HCT116 (cell line): ENCODE measurements at regions not wholly inside any gene's neighbourhood (a gene's known extent, or its start where the extent isn't known, plus 50 kb on each side); places are given as distances from the start of the nearest gene placed in this dataset.
"Not testable (repeated sequence)": the region's sequence is repeated elsewhere in the genome, so short reads cannot be mapped to it uniquely, and the experiment has no call there.

Experiments
- ATAC-seq: fragments of 200-7000 bp; cut with Tn5 transposase; 2 replicates; pipeline ENCODE4 v1.9.1; 2020; ENCODE audit warnings: mild to moderate bottlenecking, moderate library complexity
- BruUV-seq: library from RNA; stranded (reverse); fragments of 400-500 nt; replicated peaks from 2 replicates; lab custom pipeline; 2021; lab: Mats Ljungman, UMichigan
- CTCF ChIA-PET: fragments of 300-600 bp; sonication (Branson Sonifier 250); formaldehyde crosslinking; loops from one replicate; lab custom pipeline; 2021; ENCODE audit warnings: antibody characterized with exemption; lab: Charles Lee
- POLR2A ChIA-PET: fragments of 300-600, 350-600 bp; sonication (Branson Sonifier 250); formaldehyde crosslinking; loops from one replicate; lab custom pipeline; 2021; ENCODE audit warnings: antibody characterized with exemption; lab: Charles Lee
- RAD21 ChIA-PET, 2 experiments: fragments of 300-600 bp; sonication (Branson Sonifier 250); formaldehyde crosslinking; loops; one replicate each; lab custom pipeline; 2023; ENCODE audit warnings: low total read pairs in 2 of 2; ENCODE audit not compliant: uncharacterized antibody in 2 of 2, unreplicated experiment in 2 of 2, low non-redundant PET in 1 of 2; lab: Charles Lee
- DNase-seq: peaks from one replicate; pipeline ENCODE4 v3.0.0-alpha.2; 2010; ENCODE audit warnings: low read depth, low spot score
- H2AFZ ChIP-seq: fragments of 200-600 bp; shearing (Covaris generic), sonication (generic); 2 replicates; pipeline ENCODE4 v1.6.1; 2017; ENCODE audit warnings: low read depth, mixed run types, mixed read lengths, antibody characterized with exemption, low read length; ENCODE audit not compliant: poor library complexity, severe bottlenecking
- H3K27ac ChIP-seq: 2 replicates; pipeline ENCODE4 v1.5.1; 2012; ENCODE audit warnings: low read depth, low read length
- H3K27me3 ChIP-seq: fragments of 200-600 bp; sonication (generic); 2 replicates; pipeline ENCODE4 v1.6.1; 2016; ENCODE audit warnings: mixed run types, low read length, mixed read lengths; ENCODE audit not compliant: insufficient read depth
- H3K36me3 ChIP-seq, 2 experiments: fragments of 200-500 bp in 1 of 2; fragments of 200-600 bp in 1 of 2; sonication (Bioruptor generic) in 1 of 2; sonication (generic) in 1 of 2; 2 replicates each; pipeline versions ENCODE4 v1.5.1 to v1.6.1; 2014 to 2016; ENCODE audit warnings: low read length in 2 of 2, inconsistent platforms in 1 of 2, mixed read lengths in 1 of 2, mixed run types in 1 of 2; ENCODE audit not compliant: insufficient read depth in 2 of 2, control insufficient read depth in 1 of 2
- H3K4me1 ChIP-seq, 2 experiments: fragments of 200-600 bp in 1 of 2; sonication (generic) in 1 of 2; 2 replicates each; pipeline versions ENCODE4 v1.5.1 to v1.6.1; 2012 to 2017; ENCODE audit warnings: low read length in 2 of 2, inconsistent platforms in 1 of 2, mild to moderate bottlenecking in 1 of 2, mixed read lengths in 1 of 2, mixed run types in 1 of 2, moderate library complexity in 1 of 2; ENCODE audit not compliant: insufficient read depth in 2 of 2, control insufficient read depth in 1 of 2
- H3K4me2 ChIP-seq: fragments of 200-600 bp; sonication (generic); 2 replicates; pipeline ENCODE4 v1.6.1; 2017; ENCODE audit warnings: mixed run types, low read length, mixed read lengths
- H3K4me3 ChIP-seq, 2 experiments: fragments of 200-600 bp in 1 of 2; sonication (generic) in 1 of 2; replicated peaks in 1 of 2; 2 replicates each; pipeline ENCODE4 v1.5.1; 2011 to 2016; ENCODE audit warnings: low read length in 2 of 2, control low read depth in 1 of 2, low read depth in 1 of 2, mild to moderate bottlenecking in 1 of 2, mixed read lengths in 1 of 2, mixed run types in 1 of 2
- H3K79me2 ChIP-seq: fragments of 200-600 bp; sonication (generic); 2 replicates; pipeline ENCODE4 v1.6.1; 2017; ENCODE audit warnings: mild to moderate bottlenecking, mixed run types, low read length, moderate library complexity, mixed read lengths; ENCODE audit not compliant: insufficient read depth
- H3K9ac ChIP-seq: fragments of 200-600 bp; sonication (generic); 2 replicates; pipeline ENCODE4 v1.6.1; 2016; ENCODE audit warnings: low read length, mixed read lengths
- H3K9me2 ChIP-seq: fragments of 200-600 bp; sonication (generic), shearing (Covaris generic); 2 replicates; pipeline ENCODE4 v1.6.1; 2017; ENCODE audit warnings: mixed run types, mild to moderate bottlenecking, moderate library complexity; ENCODE audit not compliant: insufficient read depth
- H3K9me3 ChIP-seq, 2 experiments: fragments of 200-500 bp in 1 of 2; fragments of 200-600 bp in 1 of 2; sonication (Bioruptor generic) in 1 of 2; sonication (generic) in 1 of 2; 2 replicates each; pipeline ENCODE4 v1.6.1; 2014 to 2017; ENCODE audit warnings: low read length in 2 of 2, mixed read lengths in 2 of 2, inconsistent platforms in 1 of 2, low read depth in 1 of 2, mild to moderate bottlenecking in 1 of 2, mixed run types in 1 of 2, moderate library complexity in 1 of 2; ENCODE audit not compliant: control insufficient read depth in 1 of 2, insufficient read depth in 1 of 2
- H4K20me1 ChIP-seq: fragments of 200-600 bp; sonication (generic), shearing (Covaris generic); 2 replicates; pipeline ENCODE4 v1.6.1; 2017; ENCODE audit warnings: mixed run types, mild to moderate bottlenecking, moderate library complexity; ENCODE audit not compliant: insufficient read depth
- CBX3 ChIP-seq: IDR thresholded peaks from 2 replicates; pipeline ENCODE4 v1.6.1; 2012; ENCODE audit warnings: low read depth
- CEBPB ChIP-seq: IDR thresholded peaks from 2 replicates; pipeline ENCODE4 v1.6.1; 2012; ENCODE audit warnings: low read depth
- ELF1 ChIP-seq: IDR thresholded peaks from 2 replicates; pipeline ENCODE4 v1.6.1; 2012; ENCODE audit warnings: low read depth, borderline replicate concordance
- FOSL1 ChIP-seq: IDR thresholded peaks from 2 replicates; pipeline ENCODE4 v1.6.1; 2012; ENCODE audit warnings: low read depth
- JUND ChIP-seq: IDR thresholded peaks from 2 replicates; pipeline ENCODE4 v1.6.1; 2012
- MAX ChIP-seq: IDR thresholded peaks from 2 replicates; pipeline ENCODE4 v1.6.1; 2012
- POLR2A ChIP-seq: IDR thresholded peaks from 2 replicates; pipeline ENCODE4 v1.7.0; 2011; ENCODE audit warnings: borderline replicate concordance; ENCODE audit not compliant: insufficient read depth, insufficient read length; ENCODE audit errors: extremely low read depth
- POLR2AphosphoS5 ChIP-seq: IDR thresholded peaks from 2 replicates; pipeline ENCODE4 v1.6.1; 2011; ENCODE audit warnings: mild to moderate bottlenecking, low read depth, low read length, moderate library complexity
- RAD21 ChIP-seq: IDR thresholded peaks from 2 replicates; pipeline ENCODE4 v1.6.1; 2012; ENCODE audit warnings: low read depth, mild to moderate bottlenecking
- REST ChIP-seq: IDR thresholded peaks from 2 replicates; pipeline ENCODE4 v1.6.1; 2012; ENCODE audit warnings: low read depth
- SRF ChIP-seq: IDR thresholded peaks from 2 replicates; pipeline ENCODE4 v1.6.1; 2012; ENCODE audit warnings: low read depth
- YY1 ChIP-seq: IDR thresholded peaks from 2 replicates; pipeline ENCODE4 v1.6.1; 2011; ENCODE audit warnings: low read length, low read depth, moderate library complexity, mild to moderate bottlenecking; ENCODE audit not compliant: insufficient replicate concordance; ENCODE audit errors: extremely low read depth
- ZFX ChIP-seq: fragments of 450-650 bp; IDR thresholded peaks from 2 replicates; pipeline ENCODE4 v1.6.1; 2017
- ZNF274 ChIP-seq: fragments of 200-500 bp; sonication (Bioruptor generic); IDR thresholded peaks from 2 replicates; pipeline ENCODE4 v1.6.1; 2014; ENCODE audit warnings: mild to moderate bottlenecking, low read depth, low read length, inconsistent platforms
- intact Hi-C: fragments of 100-400 bp; cut with micrococcal nuclease; formaldehyde crosslinking; loops from 2 replicates; pipeline ENCODE4 v1.10.0; 2022
- TF ChIP-seq, protein P1 (sequence below): IDR thresholded peaks from 2 replicates; pipeline ENCODE4 v1.6.1; 2011; ENCODE audit warnings: mild to moderate bottlenecking, low read length, moderate library complexity; ENCODE audit not compliant: insufficient replicate concordance; ENCODE audit errors: extremely low read depth
- TF ChIP-seq, protein P2 (sequence below): IDR thresholded peaks from 2 replicates; pipeline ENCODE4 v1.6.1; 2012

- no peaks in the 10 kb centered on the region for H3K27me3 ChIP-seq
- RAD21 ChIA-PET, result no interaction called here
- no peaks in the 10 kb centered on the region for H3K4me1 ChIP-seq
- CTCF ChIA-PET, result no interaction called here
- no peaks in the 10 kb centered on the region for H3K36me3 ChIP-seq
- TF ChIP-seq, protein P1, sequence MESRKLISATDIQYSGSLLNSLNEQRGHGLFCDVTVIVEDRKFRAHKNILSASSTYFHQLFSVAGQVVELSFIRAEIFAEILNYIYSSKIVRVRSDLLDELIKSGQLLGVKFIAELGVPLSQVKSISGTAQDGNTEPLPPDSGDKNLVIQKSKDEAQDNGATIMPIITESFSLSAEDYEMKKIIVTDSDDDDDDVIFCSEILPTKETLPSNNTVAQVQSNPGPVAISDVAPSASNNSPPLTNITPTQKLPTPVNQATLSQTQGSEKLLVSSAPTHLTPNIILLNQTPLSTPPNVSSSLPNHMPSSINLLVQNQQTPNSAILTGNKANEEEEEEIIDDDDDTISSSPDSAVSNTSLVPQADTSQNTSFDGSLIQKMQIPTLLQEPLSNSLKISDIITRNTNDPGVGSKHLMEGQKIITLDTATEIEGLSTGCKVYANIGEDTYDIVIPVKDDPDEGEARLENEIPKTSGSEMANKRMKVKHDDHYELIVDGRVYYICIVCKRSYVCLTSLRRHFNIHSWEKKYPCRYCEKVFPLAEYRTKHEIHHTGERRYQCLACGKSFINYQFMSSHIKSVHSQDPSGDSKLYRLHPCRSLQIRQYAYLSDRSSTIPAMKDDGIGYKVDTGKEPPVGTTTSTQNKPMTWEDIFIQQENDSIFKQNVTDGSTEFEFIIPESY, result no peak
- TF ChIP-seq ZNF274, result no peak
- TF ChIP-seq POLR2A, result no peak
- TF ChIP-seq FOSL1, result no peak
- TF ChIP-seq MAX, result no peak
- no peak for TF ChIP-seq CEBPB
- no peak for TF ChIP-seq RAD21
- TF ChIP-seq, protein P2, sequence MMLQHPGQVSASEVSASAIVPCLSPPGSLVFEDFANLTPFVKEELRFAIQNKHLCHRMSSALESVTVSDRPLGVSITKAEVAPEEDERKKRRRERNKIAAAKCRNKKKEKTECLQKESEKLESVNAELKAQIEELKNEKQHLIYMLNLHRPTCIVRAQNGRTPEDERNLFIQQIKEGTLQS, result no peak
- TF ChIP-seq CBX3, result no peak
- no peak for TF ChIP-seq POLR2AphosphoS5
- TF ChIP-seq YY1, result no peak
- TF ChIP-seq ELF1, result no peak
- no peak for TF ChIP-seq ZFX
- TF ChIP-seq SRF, result no peak
- TF ChIP-seq REST, result no peak
- TF ChIP-seq JUND, result no peak
- TF ChIP-seq, all 23 proteins: peak for 0
- DNase-seq (no peak), ATAC-seq (no peak)
- no peak overlapping the region for H3K27ac ChIP-seq
- H3K79me2 ChIP-seq, result no peaks in the 10 kb centered on the region
- no peaks in the 10 kb centered on the region for H4K20me1 ChIP-seq
- no TSS peak for BruUV-seq
- no peak overlapping the region for H2AFZ ChIP-seq
- H3K9ac ChIP-seq, result no peak overlapping the region
- POLR2A ChIA-PET, result no interaction called here
- H3K9me2 ChIP-seq, result no peaks in the 10 kb centered on the region
- no peaks in the 10 kb centered on the region for H3K9me3 ChIP-seq
- no peak overlapping the region for H3K4me2 ChIP-seq
- no peak overlapping the region for H3K4me3 ChIP-seq
- intact Hi-C loops, result no loop called here
Observed at GRCh38 chr2:142707318-142707717, 170.1 kb upstream of the KYNU start.

- CTCF ChIA-PET, H3K27me3 ChIP-seq, H3K4me3 ChIP-seq, H3K9me3 ChIP-seq, RAD21 ChIA-PET, H3K4me2 ChIP-seq, DNase-seq, BruUV-seq, ATAC-seq, H3K4me1 ChIP-seq, H3K9ac ChIP-seq, H3K27ac ChIP-seq, intact Hi-C loops, H4K20me1 ChIP-seq, H3K79me2 ChIP-seq, H3K9me2 ChIP-seq, H2AFZ ChIP-seq, H3K36me3 ChIP-seq, POLR2A ChIA-PET: not testable (repeated sequence)
Observed at GRCh38 chr2:142702397-142702796, 175.1 kb upstream of the KYNU start.
